ENCODE measurements at regions not wholly inside any gene's neighbourhood (a gene's known extent, or its start where the extent isn't known, plus 50 kb on each side); places are given as distances from the start of the nearest gene placed in this dataset.
"Not testable (repeated sequence)": the region's sequence is repeated elsewhere in the genome, so short reads cannot be mapped to it uniquely, and the experiment has no call there.

- peaks cover 0 to 19% (median 6%) of the 10 kb centered on the region in 4 donors for H3K9me3 ChIP-seq
- 73% methylated on average over 3 of the region's 19 CpGs for WGBS
Observed at GRCh38 chr7:56813975-56814374, 318.3 kb downstream of the ZNF479 start.

GRCh38 chr7:56811516-56812070, 320.6 kb downstream of the ZNF479 start:
- H3K4me3 ChIP-seq; H3K4me1 ChIP-seq; intact Hi-C loops (cut with DNase I); H3K27me3 ChIP-seq; H3K27ac ChIP-seq (replicated peaks in 1 of 4); H3K36me3 ChIP-seq: not testable (repeated sequence)
- peaks cover 0 to 19% (median 6%) of the 10 kb centered on the region in 4 donors for H3K9me3 ChIP-seq
- DNase-seq (ENCODE audit: extremely low spot score): peak; percentile 31
- WGBS: 91% methylated on average over 20 of the region's 20 CpGs

More at GRCh38 chr7:56813975-56814374, 318.3 kb downstream of the ZNF479 start:
- H3K4me1 ChIP-seq; H3K27ac ChIP-seq (replicated peaks in 1 of 4); DNase-seq (ENCODE audit: extremely low spot score); intact Hi-C loops (cut with DNase I); H3K27me3 ChIP-seq; H3K36me3 ChIP-seq; H3K4me3 ChIP-seq: not testable (repeated sequence)

DNA sequence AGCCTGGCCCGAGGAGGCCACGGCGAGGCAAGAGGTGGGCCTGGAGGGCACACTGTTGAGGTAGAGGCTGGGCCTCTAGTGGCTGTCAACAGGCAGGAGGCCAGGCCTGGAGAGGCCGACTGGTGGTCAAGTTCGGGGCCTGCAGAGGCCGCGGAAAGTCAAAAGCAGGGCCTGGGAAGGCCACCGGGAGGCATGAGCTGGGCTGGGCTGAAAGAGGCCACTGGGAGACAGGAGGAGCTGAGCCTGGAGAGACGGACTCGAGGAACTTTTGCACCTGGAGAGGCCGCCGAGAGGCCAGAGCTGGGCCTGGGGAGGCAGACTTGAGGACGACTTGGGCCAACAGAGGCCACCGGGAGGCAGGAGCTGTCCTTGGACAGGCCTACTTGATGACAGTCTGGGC, 321.2 kb downstream of the ZNF479 start:
- TF ChIP-seq POLR2A (IDR thresholded peaks at IDR 0.05; ENCODE audit: low read depth) (no peak), POLR2AphosphoS5 (IDR thresholded peaks at IDR 0.05) (no peak)
- no peak overlapping the region for H3K4me3 ChIP-seq
- H3K9me3 ChIP-seq: peaks cover 0 to 19% (median 6%) of the 10 kb centered on the region in 4 donors
- WGBS: 87% methylated on average over 13 of the region's 14 CpGs
- H3K36me3 ChIP-seq: no peaks in the 10 kb centered on the region
- H3K27ac ChIP-seq (replicated peaks in 1 of 4): no peak overlapping the region
- H3K4me1 ChIP-seq: no peaks in the 10 kb centered on the region
- intact Hi-C loops (cut with DNase I): no loop called here
- DNase-seq (ENCODE audit: extremely low spot score): peak; percentile 82
- no peaks in the 10 kb centered on the region for H3K27me3 ChIP-seq

GRCh38 chr7:56810466-56810865, 321.8 kb downstream of the ZNF479 start:
- DNase-seq (ENCODE audit: extremely low spot score): peak; percentile 42
- TF ChIP-seq POLR2AphosphoS5 (IDR thresholded peaks at IDR 0.05) (no peak), POLR2A (IDR thresholded peaks at IDR 0.05; ENCODE audit: low read depth) (no peak), EP300 (IDR thresholded peaks at IDR 0.05) (no peak)
- TF ChIP-seq, protein P1, sequence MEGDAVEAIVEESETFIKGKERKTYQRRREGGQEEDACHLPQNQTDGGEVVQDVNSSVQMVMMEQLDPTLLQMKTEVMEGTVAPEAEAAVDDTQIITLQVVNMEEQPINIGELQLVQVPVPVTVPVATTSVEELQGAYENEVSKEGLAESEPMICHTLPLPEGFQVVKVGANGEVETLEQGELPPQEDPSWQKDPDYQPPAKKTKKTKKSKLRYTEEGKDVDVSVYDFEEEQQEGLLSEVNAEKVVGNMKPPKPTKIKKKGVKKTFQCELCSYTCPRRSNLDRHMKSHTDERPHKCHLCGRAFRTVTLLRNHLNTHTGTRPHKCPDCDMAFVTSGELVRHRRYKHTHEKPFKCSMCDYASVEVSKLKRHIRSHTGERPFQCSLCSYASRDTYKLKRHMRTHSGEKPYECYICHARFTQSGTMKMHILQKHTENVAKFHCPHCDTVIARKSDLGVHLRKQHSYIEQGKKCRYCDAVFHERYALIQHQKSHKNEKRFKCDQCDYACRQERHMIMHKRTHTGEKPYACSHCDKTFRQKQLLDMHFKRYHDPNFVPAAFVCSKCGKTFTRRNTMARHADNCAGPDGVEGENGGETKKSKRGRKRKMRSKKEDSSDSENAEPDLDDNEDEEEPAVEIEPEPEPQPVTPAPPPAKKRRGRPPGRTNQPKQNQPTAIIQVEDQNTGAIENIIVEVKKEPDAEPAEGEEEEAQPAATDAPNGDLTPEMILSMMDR (IDR thresholded peaks at IDR 0.05): no peak
- intact Hi-C loops (cut with DNase I): no loop called here
- no peaks in the 10 kb centered on the region for H3K4me1 ChIP-seq
- WGBS: 93% methylated on average over 14 of the region's 15 CpGs
- no peaks in the 10 kb centered on the region for H3K27me3 ChIP-seq
- no peak overlapping the region for H3K4me3 ChIP-seq
- no peaks in the 10 kb centered on the region for H3K36me3 ChIP-seq
- peaks cover 0 to 19% (median 6%) of the 10 kb centered on the region in 4 donors for H3K9me3 ChIP-seq
- H3K27ac ChIP-seq (replicated peaks in 1 of 4): no peak overlapping the region

DNA sequence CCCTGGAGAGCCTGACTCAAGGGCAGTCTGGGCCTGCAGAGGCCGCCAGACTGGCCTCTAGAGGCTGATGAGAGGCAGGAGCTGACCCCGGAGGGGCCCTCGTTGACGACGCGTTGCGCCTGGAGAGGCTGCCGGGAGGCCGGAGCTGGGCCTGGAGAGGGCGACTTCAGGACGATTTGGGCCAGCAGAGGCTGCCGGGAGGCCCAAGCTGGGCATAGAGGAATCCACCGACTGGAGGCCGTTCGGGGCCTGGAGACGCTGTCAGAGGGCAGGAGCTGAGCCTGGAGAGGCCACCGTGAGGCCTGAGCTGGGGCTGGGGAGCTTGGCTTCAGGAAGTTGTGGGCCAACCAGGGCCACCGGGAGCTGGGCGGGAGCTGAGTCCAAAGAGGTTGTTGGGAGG, 322.5 kb downstream of the ZNF479 start:
- intact Hi-C loops (cut with DNase I); H3K4me1 ChIP-seq; H3K36me3 ChIP-seq; H3K27ac ChIP-seq (replicated peaks in 1 of 4); H3K4me3 ChIP-seq; H3K27me3 ChIP-seq: not testable (repeated sequence)
- peak; percentile 47 for DNase-seq (ENCODE audit: extremely low spot score)
- H3K9me3 ChIP-seq: peaks cover 0 to 19% (median 6%) of the 10 kb centered on the region in 4 donors
- 95% methylated on average over 13 of the region's 19 CpGs for WGBS

DNA sequence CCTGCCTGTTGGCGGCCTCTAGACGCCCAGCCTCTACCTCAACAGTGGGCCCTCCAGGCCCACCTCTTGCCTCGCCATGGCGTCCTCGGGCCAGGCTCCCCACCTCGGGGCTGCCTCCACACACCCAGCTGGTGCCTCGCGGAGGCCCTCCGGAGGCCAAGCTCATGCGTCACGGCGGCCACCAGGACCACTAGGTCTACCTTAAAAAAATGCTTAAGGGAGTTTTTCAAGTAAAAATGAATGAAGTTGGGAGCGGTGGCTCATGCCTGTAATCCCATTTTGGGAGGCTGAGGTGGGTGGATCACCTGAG, 327.5 kb downstream of the ZNF479 start:
- H3K27ac ChIP-seq (replicated peaks in 1 of 4); H3K27me3 ChIP-seq; H3K4me3 ChIP-seq; H3K9me3 ChIP-seq; intact Hi-C loops (cut with DNase I); H3K4me1 ChIP-seq; H3K36me3 ChIP-seq: not testable (repeated sequence)
- DNase-seq (ENCODE audit: extremely low spot score): peak; percentile 12
- 86% methylated on average over 10 of the region's 13 CpGs for WGBS

DNA sequence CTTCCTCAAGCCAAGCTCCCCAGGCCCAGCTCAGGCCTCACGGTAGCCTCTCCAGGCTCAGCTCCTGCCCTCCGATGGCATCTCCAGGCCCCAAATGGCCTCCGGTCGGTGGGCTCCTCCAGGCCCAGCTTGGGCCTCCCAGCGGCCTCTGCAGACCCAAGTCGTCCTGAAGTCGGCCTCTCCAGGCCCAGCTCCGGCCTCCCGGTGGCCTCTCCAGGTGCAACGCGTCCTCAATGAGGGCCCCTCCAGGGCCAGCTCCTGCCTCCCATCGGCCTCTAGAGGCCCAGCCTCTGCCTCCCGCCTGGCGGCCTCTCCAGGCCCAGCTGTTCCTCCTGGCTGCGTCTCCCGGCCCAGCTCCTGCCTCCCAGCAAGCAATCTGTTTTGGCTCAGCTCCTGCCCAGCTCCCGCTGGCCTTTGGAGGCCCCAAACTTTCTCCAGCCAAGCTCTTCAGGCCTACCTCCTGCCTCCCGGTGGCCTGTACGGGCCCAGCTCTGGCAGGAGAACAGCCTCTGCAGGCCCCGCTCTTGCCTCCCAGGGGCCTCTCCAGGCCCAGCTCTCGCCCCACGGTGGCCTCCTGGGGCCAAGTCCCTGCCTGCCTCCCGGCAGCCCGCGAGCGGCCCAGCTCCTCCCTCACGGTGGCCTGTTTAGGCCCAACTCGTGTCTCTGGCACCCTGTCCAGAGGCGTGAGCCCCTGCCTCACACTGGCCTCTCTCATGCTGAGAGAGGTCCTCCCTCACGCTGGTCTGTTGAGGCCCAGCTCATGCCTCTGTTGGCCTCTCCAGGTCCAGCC, 328.1 kb downstream of the ZNF479 start:
- H3K4me3 ChIP-seq; H3K9me3 ChIP-seq; H3K27me3 ChIP-seq; H3K36me3 ChIP-seq; intact Hi-C loops (cut with DNase I); H3K4me1 ChIP-seq; H3K27ac ChIP-seq (replicated peaks in 1 of 4): not testable (repeated sequence)
- WGBS: 86% methylated on average over 21 of the region's 30 CpGs
- peak; percentile 84 for DNase-seq (ENCODE audit: extremely low spot score)

GRCh38 chr7:56803336-56803735, 328.9 kb downstream of the ZNF479 start:
- H3K27ac ChIP-seq (replicated peaks in 1 of 4); H3K27me3 ChIP-seq; H3K36me3 ChIP-seq; H3K4me1 ChIP-seq; H3K4me3 ChIP-seq; intact Hi-C loops (cut with DNase I); H3K9me3 ChIP-seq: not testable (repeated sequence)
- 73% methylated on average over 5 of the region's 8 CpGs for WGBS
- peak; percentile 34 for DNase-seq (ENCODE audit: extremely low spot score)

DNA sequence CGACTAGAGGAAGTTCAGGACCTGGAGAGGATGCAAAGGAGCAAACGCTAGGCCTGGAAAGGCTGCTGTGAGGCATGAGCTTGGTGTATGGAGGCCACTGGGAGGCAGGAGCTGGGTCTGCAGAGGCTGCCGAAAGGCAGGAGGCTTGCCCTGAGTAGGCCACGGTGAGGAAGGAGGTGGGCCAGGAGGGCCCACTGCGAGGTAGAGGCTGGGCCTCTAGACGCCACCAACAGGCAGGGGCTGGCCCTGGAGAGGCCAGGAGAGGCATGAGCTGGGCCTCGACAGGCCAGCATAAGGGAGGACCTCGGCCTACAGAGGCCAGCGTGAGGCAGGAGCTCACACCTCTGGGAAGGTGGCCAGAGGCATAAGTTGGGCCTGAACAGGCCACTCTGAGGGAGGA, 330.0 kb downstream of the ZNF479 start:
- no CpG with 5 or more reads among the region's 9 CpGs for WGBS
- H3K9me3 ChIP-seq; H3K36me3 ChIP-seq; intact Hi-C loops (cut with DNase I); H3K27me3 ChIP-seq; DNase-seq (ENCODE audit: extremely low spot score); H3K4me1 ChIP-seq; H3K27ac ChIP-seq (replicated peaks in 1 of 4); H3K4me3 ChIP-seq: not testable (repeated sequence)

DNA sequence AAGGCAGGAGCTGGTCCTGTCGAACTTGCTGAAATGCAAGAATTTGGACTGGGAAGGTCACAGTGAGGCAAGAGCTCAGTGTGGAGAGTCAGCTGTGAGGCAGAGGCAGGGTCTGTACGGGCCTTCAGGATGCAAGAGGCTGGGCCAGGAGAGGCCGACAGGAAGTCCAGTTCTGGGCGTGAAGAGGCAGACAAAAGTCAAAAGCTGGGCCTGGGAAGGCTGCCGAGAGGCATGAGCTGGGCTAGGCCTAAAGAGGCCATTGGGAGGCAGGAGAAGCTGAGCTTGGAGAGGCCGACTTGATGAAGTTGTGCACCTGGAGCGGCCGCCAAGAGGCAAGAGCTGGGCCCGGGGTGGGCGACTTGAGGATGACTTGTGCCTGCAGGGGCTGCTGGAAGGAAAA, 330.5 kb downstream of the ZNF479 start:
- H3K4me3 ChIP-seq; H3K4me1 ChIP-seq; H3K27ac ChIP-seq (replicated peaks in 1 of 4); DNase-seq (ENCODE audit: extremely low spot score); H3K36me3 ChIP-seq; H3K9me3 ChIP-seq; intact Hi-C loops (cut with DNase I); H3K27me3 ChIP-seq: not testable (repeated sequence)
- 50% methylated on average over 1 of the region's 10 CpGs for WGBS

DNA sequence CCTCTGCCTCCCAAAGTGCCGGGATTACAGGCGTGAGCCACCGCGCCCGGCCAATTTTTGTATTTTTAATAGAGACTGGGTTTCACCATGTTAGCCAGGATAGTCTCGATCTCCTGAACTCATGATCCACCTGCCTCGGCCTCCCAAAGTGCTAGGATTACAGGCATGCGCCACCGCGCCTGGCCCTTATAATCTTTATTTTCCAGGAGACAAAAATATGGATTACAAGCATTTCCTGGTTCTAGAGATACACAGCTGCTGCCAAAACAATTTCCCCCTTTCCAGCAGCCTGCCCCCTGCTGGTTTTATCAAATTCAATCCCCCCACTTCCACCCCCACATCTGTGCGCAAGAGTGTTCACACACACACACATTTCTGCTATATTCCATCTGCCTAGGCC, 333.4 kb downstream of the ZNF479 start:
- H3K27ac ChIP-seq (replicated peaks in 1 of 4); DNase-seq (ENCODE audit: extremely low spot score); H3K36me3 ChIP-seq; intact Hi-C loops (cut with DNase I); H3K9me3 ChIP-seq; H3K4me3 ChIP-seq; H3K4me1 ChIP-seq; H3K27me3 ChIP-seq: not testable (repeated sequence)
- WGBS: 94% methylated on average over 10 of the region's 11 CpGs

Data from esophagus muscularis mucosa (tissue), 4 donors.